ENCODE measurements at regions not wholly inside any gene's neighbourhood (a gene's known extent, or its start where the extent isn't known, plus 50 kb on each side); places are given as distances from the start of the nearest gene placed in this dataset.

DNA sequence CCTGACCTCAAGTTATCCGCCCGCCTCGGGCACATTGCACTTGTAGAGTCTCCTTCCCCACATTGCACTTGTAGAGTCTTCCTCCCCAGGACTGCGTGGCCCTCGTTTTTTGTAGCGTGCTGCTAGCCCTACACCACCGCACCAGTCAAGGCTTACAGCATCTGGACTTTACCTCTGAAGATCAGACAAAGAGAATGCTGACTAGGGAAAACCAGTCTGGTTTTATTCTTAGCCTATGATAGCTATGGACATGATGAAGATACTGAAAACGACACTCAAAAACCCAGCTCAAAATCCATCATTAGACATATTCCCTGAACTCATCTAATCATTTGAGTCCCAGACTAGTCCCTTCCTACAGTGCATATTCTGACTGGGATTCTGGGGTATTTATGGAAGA is 71.9 kb upstream of the AKR1E2 start:
- Histone ChIP-seq H3K27me3 (ENCODE audit: control insufficient read depth in 2 of 2, insufficient read depth in 2 of 2, low read length in 2 of 2) (no peaks in the 10 kb centered on the region), H3K36me3 (ENCODE audit: control insufficient read depth in 2 of 2, extremely low read depth in 1 of 2, insufficient read depth in 2 of 2, low read length in 2 of 2) (no peaks in the 10 kb centered on the region), H3K27ac (ENCODE audit: insufficient read depth, low read depth, low read length) (no peak overlapping the region), H2AFZ (ENCODE audit: low read depth, low read length) (no peak overlapping the region), H3K9me1 (replicated peaks; ENCODE audit: control insufficient read depth, extremely low read depth, insufficient read depth, low read length) (no peaks in the 10 kb centered on the region), H3K4me3 (replicated peaks in 1 of 3; ENCODE audit: insufficient read depth in 1 of 3, low read depth in 1 of 3, low read length in 3 of 3) (no peak overlapping the region), H4K20me1 (replicated peaks; ENCODE audit: control insufficient read depth, extremely low read depth, insufficient read depth, low read length) (no peaks in the 10 kb centered on the region), H3K9me3 (replicated peaks; ENCODE audit: control insufficient read depth, insufficient read depth, low read length) (no peaks in the 10 kb centered on the region), H3K9ac (replicated peaks; ENCODE audit: extremely low read depth, insufficient read depth, low read length) (no peak overlapping the region), H3K79me2 (ENCODE audit: control insufficient read depth, insufficient read depth, low read length) (no peaks in the 10 kb centered on the region), H3K4me1 (ENCODE audit: control insufficient read depth, extremely low read depth, insufficient read depth, low read length) (no peaks in the 10 kb centered on the region), H3K4me2 (ENCODE audit: insufficient read depth, low read length) (no peak overlapping the region)
- FAIRE-seq (no peak), DNase-seq (ENCODE audit: low read depth, low spot score) (no peak)
- TF ChIP-seq JUN (IDR thresholded peaks at IDR 0.05; ENCODE audit: borderline replicate concordance, insufficient read depth, insufficient read length, low read depth) = no peak
- TF ChIP-seq MAX (IDR thresholded peaks at IDR 0.05; ENCODE audit: insufficient read depth, insufficient read length) = no peak
- no peak for TF ChIP-seq EZH2 (IDR thresholded peaks at IDR 0.05; ENCODE audit: borderline replicate concordance, low read depth, low read length, severe bottlenecking)
- no peak for TF ChIP-seq MYC (IDR thresholded peaks at IDR 0.05; ENCODE audit: low read depth, low read length)
- no peak for TF ChIP-seq FOS (IDR thresholded peaks at IDR 0.05; ENCODE audit: borderline replicate concordance, insufficient read depth, low read length)
- no peak for TF ChIP-seq POLR2AphosphoS5 (IDR thresholded peaks at IDR 0.05; ENCODE audit: insufficient read depth, low read depth, low read length)
- TF ChIP-seq POLR2A (IDR thresholded peaks at IDR 0.05; ENCODE audit: low read depth, low read length) = no peak
- dilution Hi-C loops (cut with MboI; ENCODE audit: extremely low pct_ligation_motif_present, low sequenced_read_pairs) = no loop called here
- POLR2A ChIA-PET = no interaction called here
- no TSS peak for BruUV-seq (replicated peaks)
- CTCF ChIA-PET = no interaction called here
- intact Hi-C loops (cut with micrococcal nuclease) = no loop called here

DNA sequence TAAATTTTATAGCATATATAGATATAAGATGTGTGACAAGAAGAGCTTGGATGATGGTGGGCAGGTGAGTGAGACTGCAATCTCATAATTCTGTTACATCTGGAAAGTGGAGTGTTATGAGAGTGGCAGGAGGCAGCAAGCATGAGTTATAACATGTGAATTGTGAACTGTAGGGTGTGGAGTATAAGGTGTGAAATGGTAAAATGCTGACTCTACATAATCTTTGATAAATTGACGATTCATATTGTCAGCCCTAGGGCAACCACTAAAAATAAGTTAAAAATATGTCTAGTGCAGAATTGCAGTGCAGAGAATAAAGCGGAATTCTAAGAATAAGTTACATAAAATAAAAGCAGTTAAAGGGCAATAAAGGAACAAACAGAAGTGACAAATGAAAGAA is 74.8 kb upstream of the AKR1E2 start:
- dilution Hi-C loops (cut with MboI; ENCODE audit: extremely low pct_ligation_motif_present, low sequenced_read_pairs) (no loop called here), intact Hi-C loops (cut with micrococcal nuclease) (no loop called here)
- Histone ChIP-seq H3K9ac (replicated peaks; ENCODE audit: extremely low read depth, insufficient read depth, low read length) (no peak overlapping the region), H3K4me1 (ENCODE audit: control insufficient read depth, extremely low read depth, insufficient read depth, low read length) (no peaks in the 10 kb centered on the region), H3K79me2 (ENCODE audit: control insufficient read depth, insufficient read depth, low read length) (no peaks in the 10 kb centered on the region), H3K9me1 (replicated peaks; ENCODE audit: control insufficient read depth, extremely low read depth, insufficient read depth, low read length) (no peaks in the 10 kb centered on the region), H3K4me2 (ENCODE audit: insufficient read depth, low read length) (no peak overlapping the region), H4K20me1 (replicated peaks; ENCODE audit: control insufficient read depth, extremely low read depth, insufficient read depth, low read length) (no peaks in the 10 kb centered on the region), H3K27me3 (ENCODE audit: control insufficient read depth in 2 of 2, insufficient read depth in 2 of 2, low read length in 2 of 2) (no peaks in the 10 kb centered on the region), H3K27ac (ENCODE audit: insufficient read depth, low read depth, low read length) (no peak overlapping the region), H3K36me3 (ENCODE audit: control insufficient read depth in 2 of 2, extremely low read depth in 1 of 2, insufficient read depth in 2 of 2, low read length in 2 of 2) (no peaks in the 10 kb centered on the region), H3K4me3 (replicated peaks in 1 of 3; ENCODE audit: insufficient read depth in 1 of 3, low read depth in 1 of 3, low read length in 3 of 3) (no peak overlapping the region), H2AFZ (ENCODE audit: low read depth, low read length) (no peak overlapping the region), H3K9me3 (replicated peaks; ENCODE audit: control insufficient read depth, insufficient read depth, low read length) (no peaks in the 10 kb centered on the region)
- ChIA-PET CTCF (interaction anchor here (1.1 kb wide), 1 partner anchor 21 kb away, joined by 3 read pairs; no protein-coding TSS in a partner anchor), POLR2A (no interaction called here)
- no TSS peak for BruUV-seq (replicated peaks)
- FAIRE-seq (no peak), DNase-seq (ENCODE audit: low read depth, low spot score) (no peak)
- TF ChIP-seq POLR2AphosphoS5 (IDR thresholded peaks at IDR 0.05; ENCODE audit: insufficient read depth, low read depth, low read length) (no peak), POLR2A (IDR thresholded peaks at IDR 0.05; ENCODE audit: low read depth, low read length) (no peak), MYC (IDR thresholded peaks at IDR 0.05; ENCODE audit: low read depth, low read length) (no peak), GATA2 (IDR thresholded peaks at IDR 0.05; ENCODE audit: insufficient read depth, insufficient read length, low read depth, low read length) (no peak), EZH2 (IDR thresholded peaks at IDR 0.05; ENCODE audit: borderline replicate concordance, low read depth, low read length, severe bottlenecking) (no peak), JUN (IDR thresholded peaks at IDR 0.05; ENCODE audit: borderline replicate concordance, insufficient read depth, insufficient read length, low read depth) (no peak), MAX (IDR thresholded peaks at IDR 0.05; ENCODE audit: insufficient read depth, insufficient read length) (no peak), FOS (IDR thresholded peaks at IDR 0.05; ENCODE audit: borderline replicate concordance, insufficient read depth, low read length) (no peak)
- TF ChIP-seq, protein P1, sequence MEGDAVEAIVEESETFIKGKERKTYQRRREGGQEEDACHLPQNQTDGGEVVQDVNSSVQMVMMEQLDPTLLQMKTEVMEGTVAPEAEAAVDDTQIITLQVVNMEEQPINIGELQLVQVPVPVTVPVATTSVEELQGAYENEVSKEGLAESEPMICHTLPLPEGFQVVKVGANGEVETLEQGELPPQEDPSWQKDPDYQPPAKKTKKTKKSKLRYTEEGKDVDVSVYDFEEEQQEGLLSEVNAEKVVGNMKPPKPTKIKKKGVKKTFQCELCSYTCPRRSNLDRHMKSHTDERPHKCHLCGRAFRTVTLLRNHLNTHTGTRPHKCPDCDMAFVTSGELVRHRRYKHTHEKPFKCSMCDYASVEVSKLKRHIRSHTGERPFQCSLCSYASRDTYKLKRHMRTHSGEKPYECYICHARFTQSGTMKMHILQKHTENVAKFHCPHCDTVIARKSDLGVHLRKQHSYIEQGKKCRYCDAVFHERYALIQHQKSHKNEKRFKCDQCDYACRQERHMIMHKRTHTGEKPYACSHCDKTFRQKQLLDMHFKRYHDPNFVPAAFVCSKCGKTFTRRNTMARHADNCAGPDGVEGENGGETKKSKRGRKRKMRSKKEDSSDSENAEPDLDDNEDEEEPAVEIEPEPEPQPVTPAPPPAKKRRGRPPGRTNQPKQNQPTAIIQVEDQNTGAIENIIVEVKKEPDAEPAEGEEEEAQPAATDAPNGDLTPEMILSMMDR (IDR thresholded peaks at IDR 0.05; ENCODE audit: extremely low read depth in 1 of 2, insufficient read depth in 1 of 2, low read depth in 1 of 2, low read length in 2 of 2) = no peak
